ENCODE measurements at regions not wholly inside any gene's neighbourhood (a gene's known extent, or its start where the extent isn't known, plus 50 kb on each side); places are given as distances from the start of the nearest gene placed in this dataset.

GRCh38 chrX:142503967-142504643 is 299.0 kb upstream of the MAGEC2 start:
- 42% methylated on average over 5 of the region's 5 CpGs for WGBS (ENCODE audit: low lambda C conversion rate)
- DNase-seq (ENCODE audit: low spot score): no peak
- BruUV-seq (replicated peaks): no TSS peak
- ChIA-PET POLR2A (no interaction called here), CTCF (ENCODE audit: low intra/inter-chr PET ratio, low total read pairs) (no interaction called here)
- TF ChIP-seq ZNF572 (CRISPR knock-in tag; IDR thresholded peaks at IDR 0.05) (no peak), ZNF281 (CRISPR knock-in tag; IDR thresholded peaks at IDR 0.05; ENCODE audit: borderline replicate concordance) (no peak), HOXA3 (CRISPR knock-in tag; IDR thresholded peaks at IDR 0.05) (no peak), SYNCRIP (IDR thresholded peaks at IDR 0.05; ENCODE audit: insufficient read depth, low read depth, low read length) (no peak), TOPORS (CRISPR knock-in tag; IDR thresholded peaks at IDR 0.05) (no peak)
- Histone ChIP-seq H3K4me3 (replicated peaks in 1 of 3; ENCODE audit: insufficient read depth in 1 of 3, low read depth in 2 of 3, low read length in 3 of 3) (no peak overlapping the region), H4K20me1 (ENCODE audit: insufficient read depth, low read length) (no peaks in the 10 kb centered on the region), H3K4me1 (ENCODE audit: insufficient read depth, low read length) (no peaks in the 10 kb centered on the region), H2AFZ (ENCODE audit: low read length) (no peak overlapping the region), H3K27me3 (ENCODE audit: control insufficient read depth in 1 of 2, insufficient read depth in 2 of 2, low read length in 2 of 2) (no peaks in the 10 kb centered on the region), H3K27ac (ENCODE audit: extremely low read length, insufficient read depth, low read length) (no peak overlapping the region), H3K9me3 (ENCODE audit: low read length) (peaks cover 22% of the 10 kb centered on the region; the same call in 1 of the 2 replicates), H3K4me2 (ENCODE audit: low read depth, low read length) (no peak overlapping the region), H3K9ac (ENCODE audit: insufficient read depth, low read depth, low read length) (no peak overlapping the region), H3K36me3 (replicated peaks in 1 of 2; ENCODE audit: control insufficient read depth in 1 of 2, insufficient read depth in 2 of 2, low read length in 2 of 2) (no peaks in the 10 kb centered on the region), H3K79me2 (ENCODE audit: insufficient read depth, low read length) (no peaks in the 10 kb centered on the region)
- intact Hi-C loops (cut with micrococcal nuclease; ENCODE audit: unreplicated experiment) (no loop called here), in situ Hi-C loops (cut with HindIII; ENCODE audit: extremely low pct_ligation_motif_present, low pct_unique_long_range_greater_than_20kb) (no loop called here)
- no peak for FAIRE-seq
- no peak for ATAC-seq

DNA sequence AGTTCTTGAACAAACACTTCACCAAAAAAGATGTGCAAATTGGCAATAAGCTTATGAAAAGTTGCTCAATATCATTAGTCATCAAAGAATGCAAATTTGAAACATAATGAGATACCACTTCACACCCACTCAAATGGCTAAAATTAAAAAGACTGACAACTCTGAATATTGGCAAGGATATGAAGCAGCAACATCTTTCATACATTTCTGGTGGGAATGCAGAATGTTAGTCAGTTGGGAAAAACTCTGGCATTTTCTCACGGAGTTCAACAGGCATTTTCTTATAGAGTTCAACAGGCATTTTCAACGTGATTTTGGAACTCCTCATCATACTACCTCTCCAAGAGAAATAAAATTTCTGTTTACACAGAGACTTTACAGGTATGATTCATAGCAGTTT is 297.4 kb upstream of the MAGEC2 start:
- no peak overlapping the region for H3K27ac ChIP-seq (ENCODE audit: extremely low read length, insufficient read depth, low read length)
- ChIA-PET CTCF (ENCODE audit: low intra/inter-chr PET ratio, low total read pairs) (no interaction called here), POLR2A (no interaction called here)
- no peak overlapping the region for H2AFZ ChIP-seq (ENCODE audit: low read length)
- no peaks in the 10 kb centered on the region for H3K4me1 ChIP-seq (ENCODE audit: insufficient read depth, low read length)
- no peak overlapping the region for H3K9ac ChIP-seq (ENCODE audit: insufficient read depth, low read depth, low read length)
- H3K36me3 ChIP-seq (replicated peaks in 1 of 2; ENCODE audit: control insufficient read depth in 1 of 2, insufficient read depth in 2 of 2, low read length in 2 of 2): no peaks in the 10 kb centered on the region
- FAIRE-seq (no peak), DNase-seq (ENCODE audit: low spot score) (no peak), ATAC-seq (no peak)
- intact Hi-C loops (cut with micrococcal nuclease; ENCODE audit: unreplicated experiment) (no loop called here), in situ Hi-C loops (cut with HindIII; ENCODE audit: extremely low pct_ligation_motif_present, low pct_unique_long_range_greater_than_20kb) (no loop called here)
- WGBS (ENCODE audit: low lambda C conversion rate): 0% methylated on average over 2 of the region's 2 CpGs
- BruUV-seq (replicated peaks): no TSS peak
- H4K20me1 ChIP-seq (ENCODE audit: insufficient read depth, low read length): no peaks in the 10 kb centered on the region
- H3K27me3 ChIP-seq (ENCODE audit: control insufficient read depth in 1 of 2, insufficient read depth in 2 of 2, low read length in 2 of 2): no peaks in the 10 kb centered on the region
- H3K79me2 ChIP-seq (ENCODE audit: insufficient read depth, low read length): no peaks in the 10 kb centered on the region
- H3K4me3 ChIP-seq (replicated peaks in 1 of 3; ENCODE audit: insufficient read depth in 1 of 3, low read depth in 2 of 3, low read length in 3 of 3): no peak overlapping the region
- no peak overlapping the region for H3K4me2 ChIP-seq (ENCODE audit: low read depth, low read length)
- peaks cover 29% of the 10 kb centered on the region; the same call in 1 of the 2 replicates for H3K9me3 ChIP-seq (ENCODE audit: low read length)
- no peak for TF ChIP-seq HMG20B (CRISPR knock-in tag; conservative IDR thresholded peaks at IDR 0.05)
- TF ChIP-seq, protein P1, sequence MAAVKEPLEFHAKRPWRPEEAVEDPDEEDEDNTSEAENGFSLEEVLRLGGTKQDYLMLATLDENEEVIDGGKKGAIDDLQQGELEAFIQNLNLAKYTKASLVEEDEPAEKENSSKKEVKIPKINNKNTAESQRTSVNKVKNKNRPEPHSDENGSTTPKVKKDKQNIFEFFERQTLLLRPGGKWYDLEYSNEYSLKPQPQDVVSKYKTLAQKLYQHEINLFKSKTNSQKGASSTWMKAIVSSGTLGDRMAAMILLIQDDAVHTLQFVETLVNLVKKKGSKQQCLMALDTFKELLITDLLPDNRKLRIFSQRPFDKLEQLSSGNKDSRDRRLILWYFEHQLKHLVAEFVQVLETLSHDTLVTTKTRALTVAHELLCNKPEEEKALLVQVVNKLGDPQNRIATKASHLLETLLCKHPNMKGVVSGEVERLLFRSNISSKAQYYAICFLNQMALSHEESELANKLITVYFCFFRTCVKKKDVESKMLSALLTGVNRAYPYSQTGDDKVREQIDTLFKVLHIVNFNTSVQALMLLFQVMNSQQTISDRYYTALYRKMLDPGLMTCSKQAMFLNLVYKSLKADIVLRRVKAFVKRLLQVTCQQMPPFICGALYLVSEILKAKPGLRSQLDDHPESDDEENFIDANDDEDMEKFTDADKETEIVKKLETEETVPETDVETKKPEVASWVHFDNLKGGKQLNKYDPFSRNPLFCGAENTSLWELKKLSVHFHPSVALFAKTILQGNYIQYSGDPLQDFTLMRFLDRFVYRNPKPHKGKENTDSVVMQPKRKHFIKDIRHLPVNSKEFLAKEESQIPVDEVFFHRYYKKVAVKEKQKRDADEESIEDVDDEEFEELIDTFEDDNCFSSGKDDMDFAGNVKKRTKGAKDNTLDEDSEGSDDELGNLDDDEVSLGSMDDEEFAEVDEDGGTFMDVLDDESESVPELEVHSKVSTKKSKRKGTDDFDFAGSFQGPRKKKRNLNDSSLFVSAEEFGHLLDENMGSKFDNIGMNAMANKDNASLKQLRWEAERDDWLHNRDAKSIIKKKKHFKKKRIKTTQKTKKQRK (IDR thresholded peaks at IDR 0.05; ENCODE audit: low read length): no peak
- no peak for TF ChIP-seq ELF4 (CRISPR knock-in tag; IDR thresholded peaks at IDR 0.05; ENCODE audit: borderline replicate concordance)
- no peak for TF ChIP-seq ZNF644 (CRISPR knock-in tag; IDR thresholded peaks at IDR 0.05; ENCODE audit: low read depth)
- no peak for TF ChIP-seq IKZF5 (CRISPR knock-in tag; IDR thresholded peaks at IDR 0.05)
- TF ChIP-seq U2AF2 (IDR thresholded peaks at IDR 0.05; ENCODE audit: low read depth, low read length): no peak
- TF ChIP-seq MAFG (CRISPR knock-in tag; IDR thresholded peaks at IDR 0.05): no peak

All from HepG2 (cell line).